Common myeloid progenitor, CD34-positive (primary cell): ENCODE measurements at regions not wholly inside any gene's neighbourhood (a gene's known extent, or its start where the extent isn't known, plus 50 kb on each side); places are given as distances from the start of the nearest gene placed in this dataset.

Source experiments
- CTCF ChIA-PET: fragments of 350-600 bp; sonication (Branson Sonifier 250); formaldehyde crosslinking; loops from one replicate; lab custom pipeline; 2021; ENCODE audit warnings: antibody characterized with exemption; lab: Charles Lee
- POLR2A ChIA-PET: fragments of 350-600 bp; sonication (Branson Sonifier 250); formaldehyde crosslinking; loops from one replicate; lab custom pipeline; 2021; ENCODE audit warnings: antibody characterized with exemption; lab: Charles Lee
- DNase-seq, 3 donors: peaks; one replicate each; pipeline versions ENCODE4 v3.0.0 to v3.0.0-alpha.2; 2013
- H3K27ac ChIP-seq, 2 experiments: 1 replicate in 1 of 2; 2 replicates in 1 of 2; pipeline ENCODE4 v1.7.0; 2013; ENCODE audit warnings: inconsistent platforms in 2 of 2, low read length in 2 of 2, mild to moderate bottlenecking in 2 of 2, low read depth in 1 of 2, moderate library complexity in 1 of 2; ENCODE audit not compliant: severe bottlenecking in 2 of 2, insufficient read depth in 1 of 2, poor library complexity in 1 of 2
- H3K27me3 ChIP-seq, 5 experiments: replicated peaks in 2 of 5; 1 replicate in 3 of 5; 2 replicates in 2 of 5; pipeline versions ENCODE4 v1.6.1 to v1.7.0; 2013; ENCODE audit warnings: low read length in 4 of 5, mild to moderate bottlenecking in 2 of 5, moderate library complexity in 2 of 5, inconsistent platforms in 1 of 5; ENCODE audit not compliant: insufficient read depth in 5 of 5, control insufficient read depth in 4 of 5
- H3K36me3 ChIP-seq, 4 experiments: 1 replicate in 2 of 4; 2 replicates in 2 of 4; pipeline versions ENCODE4 v1.6.1 to v1.7.0; 2013; ENCODE audit warnings: low read length in 3 of 4, control low read depth in 1 of 4, mild to moderate bottlenecking in 1 of 4; ENCODE audit not compliant: control insufficient read depth in 4 of 4, insufficient read depth in 4 of 4
- H3K4me1 ChIP-seq, 4 experiments: 1 replicate in 3 of 4; 2 replicates in 1 of 4; pipeline versions ENCODE4 v1.6.1 to v1.7.1; 2013; ENCODE audit warnings: low read length in 3 of 4, mild to moderate bottlenecking in 3 of 4, control low read depth in 1 of 4, inconsistent platforms in 1 of 4, moderate library complexity in 1 of 4; ENCODE audit not compliant: control insufficient read depth in 4 of 4, insufficient read depth in 4 of 4; ENCODE audit errors: control extremely low read depth in 1 of 4
- H3K4me3 ChIP-seq, 7 experiments: 1 replicate in 4 of 7; 2 replicates in 3 of 7; pipeline versions ENCODE4 v1.5.1 to v1.7.0; 2013; ENCODE audit warnings: mild to moderate bottlenecking in 7 of 7, low read length in 6 of 7, moderate library complexity in 6 of 7, inconsistent platforms in 2 of 7, low read depth in 2 of 7, control low read depth in 1 of 7; ENCODE audit not compliant: insufficient read depth in 4 of 7, control insufficient read depth in 1 of 7; ENCODE audit errors: extremely low read depth in 1 of 7
- H3K9me3 ChIP-seq, 5 experiments: 1 replicate in 4 of 5; 2 replicates in 1 of 5; pipeline versions ENCODE4 v1.6.1 to v1.7.1; 2013; ENCODE audit warnings: low read length in 4 of 5, mild to moderate bottlenecking in 2 of 5, inconsistent platforms in 1 of 5, low read depth in 1 of 5, moderate library complexity in 1 of 5; ENCODE audit not compliant: control insufficient read depth in 4 of 5, insufficient read depth in 2 of 5; ENCODE audit errors: control extremely low read depth in 1 of 5
- whole genome bisulfite sequencing: methylation state at CpG from one replicate; pipeline ENCODE4 v1.1.5; 2013; ENCODE audit not compliant: insufficient coverage; 5-methylcytosine and 5-hydroxymethylcytosine counted together

GRCh38 chr16:63904930-63905329 lies 1216.9 kb downstream of the CDH11 start:
- ChIA-PET POLR2A (no interaction called here), CTCF (no interaction called here)
- 86% methylated on average over 2 of the region's 2 CpGs for WGBS
- Histone ChIP-seq H3K4me1 (no peaks in the 10 kb centered on the region), H3K36me3 (no peaks in the 10 kb centered on the region), H3K27me3 (no peaks in the 10 kb centered on the region), H3K27ac (no peak overlapping the region), H3K4me3 (no peak overlapping the region), H3K9me3 (no peaks in the 10 kb centered on the region)
- no peak for DNase-seq

DNA sequence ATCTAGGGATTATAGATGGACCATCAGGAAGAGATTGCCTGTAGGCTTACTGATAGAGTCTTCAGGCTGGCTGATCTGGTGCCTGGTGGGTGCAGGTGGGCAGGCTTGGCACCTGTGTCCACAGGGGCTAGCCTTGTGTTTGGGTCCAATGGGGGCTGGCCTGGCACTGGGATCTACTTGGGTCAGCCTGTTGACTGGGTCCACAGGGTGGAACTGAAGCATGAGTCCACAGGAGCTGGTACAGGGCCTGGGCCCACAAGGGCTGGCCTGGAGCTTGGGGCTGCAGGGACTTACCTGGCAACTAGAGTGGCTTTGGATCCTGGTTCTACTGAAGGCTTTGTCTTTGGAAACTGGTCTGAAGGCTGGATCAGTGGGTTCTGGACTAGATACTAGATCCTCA lies 1217.7 kb downstream of the CDH11 start:
- DNase-seq: no peak
- ChIA-PET POLR2A (no interaction called here), CTCF (no interaction called here)
- H3K4me1 ChIP-seq: no peaks in the 10 kb centered on the region
- H3K4me3 ChIP-seq: no peak overlapping the region
- H3K27ac ChIP-seq: no peak overlapping the region
- H3K36me3 ChIP-seq: no peaks in the 10 kb centered on the region
- no peaks in the 10 kb centered on the region for H3K27me3 ChIP-seq
- no peaks in the 10 kb centered on the region for H3K9me3 ChIP-seq

DNA sequence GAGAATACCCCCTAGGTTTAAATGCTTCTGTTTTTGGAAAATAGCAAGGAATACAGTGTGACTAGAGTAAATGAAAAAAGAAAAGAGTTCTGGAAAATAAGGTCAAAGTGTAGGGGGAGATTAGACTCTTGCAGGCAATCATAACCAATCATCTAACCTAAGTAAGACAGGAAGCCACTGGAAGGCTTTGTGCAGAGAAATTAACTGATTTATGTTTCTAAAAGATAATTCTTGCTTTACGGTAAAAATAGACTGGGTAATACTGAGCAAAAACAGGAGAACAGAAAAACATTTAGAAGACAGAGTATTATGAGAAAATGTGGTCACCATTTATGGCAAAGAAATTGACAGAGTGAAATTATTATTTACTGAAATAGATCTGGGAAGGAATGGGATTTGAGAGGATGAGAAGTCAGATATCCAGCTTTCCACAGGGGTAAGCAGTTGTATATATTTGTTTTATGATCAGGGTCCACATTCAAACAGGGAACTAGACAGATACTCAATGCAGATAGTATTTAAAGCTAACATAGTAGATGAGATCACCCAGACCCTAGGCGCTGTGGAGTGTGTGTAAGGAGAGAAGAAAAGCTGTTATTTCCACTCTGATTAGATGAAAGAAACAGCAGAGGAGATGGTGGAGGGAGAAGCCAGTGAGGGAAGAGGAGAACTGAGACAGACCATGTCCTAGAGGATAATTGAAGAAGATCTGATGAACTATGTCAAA lies 1225.3 kb downstream of the CDH11 start:
- WGBS: 88% methylated on average over 2 of the region's 2 CpGs
- Histone ChIP-seq H3K4me1 (no peaks in the 10 kb centered on the region), H3K27me3 (no peaks in the 10 kb centered on the region), H3K36me3 (no peaks in the 10 kb centered on the region), H3K27ac (no peak overlapping the region), H3K4me3 (no peak overlapping the region), H3K9me3 (no peaks in the 10 kb centered on the region)
- ChIA-PET CTCF (no interaction called here), POLR2A (no interaction called here)
- no peak for DNase-seq

GRCh38 chr16:63890723-63891122 lies 1231.1 kb downstream of the CDH11 start:
- POLR2A ChIA-PET: no interaction called here
- Histone ChIP-seq H3K36me3 (no peaks in the 10 kb centered on the region), H3K4me1 (no peaks in the 10 kb centered on the region), H3K9me3 (no peaks in the 10 kb centered on the region), H3K4me3 (no peak overlapping the region), H3K27me3 (no peaks in the 10 kb centered on the region), H3K27ac (no peak overlapping the region)
- CTCF ChIA-PET: no interaction called here
- no peak for DNase-seq

DNA sequence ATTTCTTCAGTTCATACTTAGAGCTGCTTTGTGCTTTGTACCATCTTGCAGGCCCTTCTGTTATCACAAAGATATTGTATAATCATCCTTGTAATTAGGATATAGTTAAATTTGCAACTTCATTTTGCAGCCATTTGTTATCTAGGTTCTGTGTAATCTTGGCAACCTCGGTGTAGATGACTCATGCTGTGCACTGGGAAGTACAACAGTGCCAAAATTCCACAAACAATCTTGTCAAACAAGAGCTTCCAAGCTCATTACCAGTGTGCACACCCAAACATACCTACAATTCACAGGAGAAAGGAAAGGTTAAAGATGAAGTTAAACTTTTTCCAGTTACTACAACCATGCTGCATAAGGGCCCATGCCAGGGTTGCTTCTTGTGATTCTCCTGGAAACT lies 1231.8 kb downstream of the CDH11 start:
- POLR2A ChIA-PET: no interaction called here
- no peaks in the 10 kb centered on the region for H3K36me3 ChIP-seq
- CTCF ChIA-PET: no interaction called here
- H3K27me3 ChIP-seq: no peaks in the 10 kb centered on the region
- H3K4me1 ChIP-seq: no peaks in the 10 kb centered on the region
- no peaks in the 10 kb centered on the region for H3K9me3 ChIP-seq
- H3K4me3 ChIP-seq: no peak overlapping the region
- no CpG with 5 or more reads among the region's 1 CpG for WGBS
- DNase-seq: no peak
- H3K27ac ChIP-seq: no peak overlapping the region

GRCh38 chr16:63883091-63883490 lies 1238.8 kb downstream of the CDH11 start:
- no peaks in the 10 kb centered on the region for H3K27me3 ChIP-seq
- H3K4me3 ChIP-seq: no peak overlapping the region
- H3K4me1 ChIP-seq: no peaks in the 10 kb centered on the region
- ChIA-PET POLR2A (no interaction called here), CTCF (no interaction called here)
- no peak for DNase-seq
- no peaks in the 10 kb centered on the region for H3K36me3 ChIP-seq
- no peak overlapping the region for H3K27ac ChIP-seq
- H3K9me3 ChIP-seq: no peaks in the 10 kb centered on the region

DNA sequence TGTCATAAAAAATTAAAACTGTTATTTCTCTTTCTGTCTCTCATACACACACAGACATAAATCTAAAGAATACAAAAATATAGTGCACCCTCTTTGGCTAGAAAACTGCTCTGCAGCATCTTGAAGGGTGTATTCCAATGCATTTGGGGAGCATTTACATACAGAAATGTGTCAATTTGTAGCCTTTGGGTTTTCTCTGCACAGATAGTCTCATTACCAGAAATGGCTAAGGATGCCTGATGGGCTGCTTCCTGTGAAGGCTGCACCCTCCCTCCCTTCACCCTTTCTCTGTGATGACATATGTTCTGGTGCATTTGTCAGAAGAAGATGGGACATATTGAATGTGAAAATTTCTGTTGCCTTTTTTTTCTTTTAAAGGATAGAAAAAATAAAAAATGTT lies 1239.3 kb downstream of the CDH11 start:
- Histone ChIP-seq H3K27ac (no peak overlapping the region), H3K4me1 (no peaks in the 10 kb centered on the region), H3K36me3 (no peaks in the 10 kb centered on the region), H3K27me3 (no peaks in the 10 kb centered on the region), H3K4me3 (no peak overlapping the region), H3K9me3 (no peaks in the 10 kb centered on the region)
- ChIA-PET POLR2A (no interaction called here), CTCF (no interaction called here)
- no peak for DNase-seq
